H1 (cell line): ENCODE measurements at regions not wholly inside any gene's neighbourhood (a gene's known extent, or its start where the extent isn't known, plus 50 kb on each side); places are given as distances from the start of the nearest gene placed in this dataset.
A peak's percentile ranks its signal among the peaks of the same experiment; 100 is the strongest.

Experiments
- CTCF ChIA-PET: fragments of 300-600 bp; sonication (Branson Sonifier 250); formaldehyde crosslinking; loops from one replicate; lab custom pipeline; 2021; ENCODE audit not compliant: partially characterized antibody; lab: Charles Lee
- POLR2A ChIA-PET: fragments of 300-600 bp; sonication (Branson Sonifier 250); formaldehyde crosslinking; loops from one replicate; lab custom pipeline; 2021; ENCODE audit warnings: inconsistent platforms; ENCODE audit not compliant: partially characterized antibody; lab: Charles Lee
- DNase-seq, 2 experiments: peaks; one replicate each; pipeline versions ENCODE4 v3.0.0 to v3.0.0-alpha.2; 2010 to 2022; ENCODE audit warnings: low spot score in 2 of 2, low read depth in 1 of 2, mixed read lengths in 1 of 2
- FAIRE-seq: peaks from 2 replicates; lab custom pipeline; 2011; peaks lifted over from hg19 to GRCh38; lab: Jason Lieb, UNC
- H2AFZ ChIP-seq: 2 replicates; pipeline ENCODE4 v1.8.1; 2012; ENCODE audit warnings: low read length, inconsistent platforms
- H2AK5ac ChIP-seq: 2 replicates; pipeline ENCODE4 v1.6.1; 2013; ENCODE audit warnings: low read depth, low read length
- H2BK120ac ChIP-seq: replicated peaks from 2 replicates; pipeline ENCODE3; 2013; ENCODE audit warnings: low read depth, low read length, inconsistent platforms
- H2BK12ac ChIP-seq: 2 replicates; pipeline ENCODE4 v1.6.1; 2013; ENCODE audit warnings: low read depth, low read length
- H2BK15ac ChIP-seq: 2 replicates; pipeline ENCODE4 v1.6.1; 2013; ENCODE audit warnings: low read length
- H2BK20ac ChIP-seq: 2 replicates; pipeline ENCODE4 v1.6.1; 2013; ENCODE audit warnings: low read length
- H2BK5ac ChIP-seq: 2 replicates; pipeline ENCODE4 v1.6.1; 2013; ENCODE audit warnings: low read depth, low read length
- H3K14ac ChIP-seq: 2 replicates; pipeline ENCODE4 v1.6.1; 2013; ENCODE audit warnings: inconsistent platforms; ENCODE audit not compliant: insufficient read length
- H3K18ac ChIP-seq: 2 replicates; pipeline ENCODE4 v1.6.1; 2013; ENCODE audit warnings: low read length; ENCODE audit errors: extremely low read depth
- H3K23ac ChIP-seq: 2 replicates; pipeline ENCODE4 v1.6.1; 2013; ENCODE audit warnings: inconsistent platforms; ENCODE audit not compliant: insufficient read length
- H3K23me2 ChIP-seq: 2 replicates; pipeline ENCODE4 v1.6.1; 2013; ENCODE audit warnings: low read depth, low read length
- H3K27ac ChIP-seq: 2 replicates; pipeline ENCODE4 v1.6.1; 2011; ENCODE audit warnings: low read depth, low read length, inconsistent platforms
- H3K27me3 ChIP-seq, 4 experiments: replicated peaks in 1 of 4; 1 replicate in 1 of 4; 2 replicates in 3 of 4; pipeline versions ENCODE4 v1.6.1 to v1.8.1; 2011 to 2013; ENCODE audit warnings: low read length in 3 of 4, mild to moderate bottlenecking in 3 of 4, inconsistent platforms in 2 of 4, mixed read lengths in 2 of 4, moderate library complexity in 1 of 4; ENCODE audit not compliant: control insufficient read depth in 3 of 4, insufficient read depth in 3 of 4; ENCODE audit errors: extremely low read depth in 1 of 4
- H3K36me3 ChIP-seq, 4 experiments: 2 replicates each; pipeline versions ENCODE4 v1.6.1 to v1.8.1; 2011 to 2013; ENCODE audit warnings: mild to moderate bottlenecking in 4 of 4, low read length in 3 of 4, moderate library complexity in 2 of 4, control low read depth in 1 of 4, inconsistent platforms in 1 of 4; ENCODE audit not compliant: insufficient read depth in 4 of 4, control insufficient read depth in 2 of 4
- H3K4ac ChIP-seq: replicated peaks from 2 replicates; pipeline ENCODE3; 2013; ENCODE audit warnings: low read length, low read depth, mixed read lengths, inconsistent platforms; ENCODE audit not compliant: insufficient read length
- H3K4me1 ChIP-seq, 4 experiments: replicated peaks in 1 of 4; 1 replicate in 1 of 4; 2 replicates in 3 of 4; pipeline versions ENCODE4 v1.6.1 to v1.8.1; 2011 to 2013; ENCODE audit warnings: low read length in 3 of 4, inconsistent platforms in 2 of 4, mixed read lengths in 1 of 4; ENCODE audit not compliant: insufficient read depth in 4 of 4, control insufficient read depth in 3 of 4
- H3K4me2 ChIP-seq, 2 experiments: 2 replicates each; pipeline versions ENCODE4 v1.6.1 to v1.8.1; 2011 to 2013; ENCODE audit warnings: low read depth in 2 of 2, low read length in 2 of 2, control low read depth in 1 of 2, inconsistent platforms in 1 of 2, mild to moderate bottlenecking in 1 of 2; ENCODE audit not compliant: insufficient read depth in 1 of 2
- H3K4me3 ChIP-seq, 4 experiments: fragments of 200-600, 300-600 bp in 1 of 4; sonication (generic), shearing (Covaris generic), sonication (Bioruptor Twin) in 1 of 4; 2 replicates each; pipeline versions ENCODE4 v1.5.1 to v1.8.1; 2011 to 2016; ENCODE audit warnings: low read length in 4 of 4, low read depth in 3 of 4, control low read depth in 2 of 4, inconsistent platforms in 2 of 4, mild to moderate bottlenecking in 2 of 4, mixed read lengths in 1 of 4, moderate library complexity in 1 of 4; ENCODE audit not compliant: insufficient read depth in 2 of 4; ENCODE audit errors: extremely low read depth in 1 of 4
- H3K56ac ChIP-seq: replicated peaks from 2 replicates; pipeline ENCODE3; 2013; ENCODE audit warnings: low read depth, mild to moderate bottlenecking, mixed read lengths, low read length, inconsistent platforms; ENCODE audit not compliant: insufficient read length
- H3K79me1 ChIP-seq: 2 replicates; pipeline ENCODE4 v1.6.1; 2013; ENCODE audit warnings: low read depth, low read length, control low read depth
- H3K79me2 ChIP-seq, 2 experiments: 2 replicates each; pipeline versions ENCODE4 v1.6.1 to v1.8.1; 2012 to 2013; ENCODE audit warnings: low read length in 2 of 2, mild to moderate bottlenecking in 2 of 2, inconsistent platforms in 1 of 2; ENCODE audit not compliant: insufficient read depth in 2 of 2, control insufficient read depth in 1 of 2
- H3K9ac ChIP-seq, 4 experiments: replicated peaks in 1 of 4; 1 replicate in 1 of 4; 2 replicates in 3 of 4; pipeline versions ENCODE4 v1.6.1 to v1.8.1; 2011 to 2013; ENCODE audit warnings: low read depth in 3 of 4, low read length in 3 of 4, control low read depth in 2 of 4, mild to moderate bottlenecking in 2 of 4, moderate library complexity in 2 of 4, inconsistent platforms in 1 of 4; ENCODE audit errors: extremely low read depth in 1 of 4
- H3K9me3 ChIP-seq, 2 experiments: 2 replicates each; pipeline versions ENCODE4 v1.6.1 to v1.8.1; 2012 to 2013; ENCODE audit warnings: mild to moderate bottlenecking in 2 of 2, moderate library complexity in 2 of 2, control low read depth in 1 of 2, inconsistent platforms in 1 of 2, low read depth in 1 of 2, low read length in 1 of 2, mixed read lengths in 1 of 2; ENCODE audit not compliant: insufficient read depth in 2 of 2
- H4K20me1 ChIP-seq, 2 experiments: replicated peaks in 1 of 2; 2 replicates each; pipeline versions ENCODE3 to v1.8.1; 2011 to 2013; ENCODE audit warnings: inconsistent platforms in 2 of 2, low read length in 2 of 2, mild to moderate bottlenecking in 1 of 2; ENCODE audit not compliant: insufficient read depth in 2 of 2, control insufficient read depth in 1 of 2
- H4K5ac ChIP-seq: 2 replicates; pipeline ENCODE4 v1.6.1; 2013; ENCODE audit warnings: low read length, low read depth, mixed read lengths, inconsistent platforms; ENCODE audit not compliant: insufficient read length
- H4K8ac ChIP-seq: 2 replicates; pipeline ENCODE4 v1.8.0; 2013; ENCODE audit warnings: mild to moderate bottlenecking, moderate library complexity, low read length, inconsistent platforms; ENCODE audit not compliant: insufficient read depth; ENCODE audit errors: extremely low read depth
- H4K91ac ChIP-seq: replicated peaks from 2 replicates; pipeline ENCODE3; 2013; ENCODE audit warnings: low read length, mixed read lengths, inconsistent platforms; ENCODE audit not compliant: insufficient read length
- KDM1A ChIP-seq: fragments of 200-600, 300-600 bp; sonication (generic); IDR thresholded peaks from 2 replicates; pipeline ENCODE4 v1.7.1; 2016; ENCODE audit warnings: mild to moderate bottlenecking, low read length, borderline replicate concordance
- NANOG ChIP-seq: IDR thresholded peaks from 2 replicates; pipeline ENCODE4 v1.6.1; 2011; ENCODE audit warnings: low read length, low read depth, mild to moderate bottlenecking, inconsistent platforms; ENCODE audit not compliant: insufficient read depth, poor library complexity, severe bottlenecking
- WGBS, 2 experiments: shearing (Covaris generic) in 1 of 2; methylation state at CpG; one replicate each; pipeline versions ENCODE4 v1.1.6 to v1.1.7; 2013 to 2015; ENCODE audit warnings: low lambda C conversion rate in 2 of 2, mixed read lengths in 2 of 2, inconsistent platforms in 1 of 2, low coverage in 1 of 2, missing lambda C conversion rate in 1 of 2; ENCODE audit not compliant: insufficient replicate concordance in 2 of 2, insufficient coverage in 1 of 2, insufficient read length in 1 of 2; ENCODE audit errors: extremely low coverage in 1 of 2, missing lambda C conversion rate in 1 of 2; 5-methylcytosine and 5-hydroxymethylcytosine counted together

DNA sequence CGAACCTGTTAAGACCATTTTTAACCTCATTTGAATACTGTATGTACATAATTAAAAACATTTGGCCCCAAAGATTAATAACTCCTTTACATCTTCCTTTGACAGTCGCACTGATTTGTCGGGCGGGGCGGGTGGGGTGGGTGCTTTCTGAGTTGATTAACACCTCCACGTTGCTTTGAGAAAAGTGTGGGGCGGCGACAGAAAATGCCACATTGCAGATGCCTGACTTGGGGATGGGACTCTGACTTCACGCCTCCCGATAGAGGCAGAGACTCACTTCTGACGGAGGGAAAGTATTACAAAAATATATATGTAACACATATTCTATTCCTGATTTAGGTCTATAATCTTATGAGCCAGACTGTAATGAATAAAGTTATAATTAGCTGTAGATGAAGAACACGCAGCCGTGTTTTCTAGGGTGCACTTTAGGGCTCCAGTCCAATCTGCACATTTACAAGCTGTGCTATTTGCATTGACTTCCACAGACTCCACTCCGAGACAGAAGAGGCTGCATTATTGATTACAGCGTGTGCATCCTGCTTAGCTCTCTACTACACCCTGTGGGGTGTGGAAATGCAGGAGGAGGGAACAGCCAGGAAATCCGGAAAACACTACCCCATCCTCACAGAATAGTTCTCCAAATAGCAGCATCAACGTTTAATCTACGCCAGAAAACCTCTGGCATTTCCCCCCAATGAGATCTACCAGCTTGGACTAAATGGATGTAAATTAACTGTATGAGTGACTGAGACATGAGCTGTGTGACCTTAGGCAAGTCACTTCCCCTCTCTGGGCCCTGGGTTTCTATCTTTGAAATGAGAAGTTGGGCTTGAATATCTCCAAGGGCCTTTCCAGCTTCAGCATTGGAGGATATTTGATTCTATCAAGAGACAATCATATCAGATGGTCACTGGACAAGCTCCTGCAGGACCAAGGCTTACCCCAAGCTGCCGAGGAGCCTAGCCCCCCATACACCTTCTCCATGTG is 308.0 kb downstream of the RRAGC start:
- Histone ChIP-seq H3K36me3 (no peaks in the 10 kb centered on the region), H3K27ac (no peak overlapping the region), H3K4me2 (no peak overlapping the region), H3K4ac (no peak overlapping the region), H3K4me1 (no peaks in the 10 kb centered on the region; a peak in 1 of 7 replicates), H4K5ac (no peak overlapping the region), H3K79me1 (no peaks in the 10 kb centered on the region), H3K18ac (no peak overlapping the region), H3K14ac (no peak overlapping the region), H3K56ac (no peak overlapping the region), H2BK15ac (no peak overlapping the region), H4K20me1 (no peaks in the 10 kb centered on the region), H3K79me2 (no peaks in the 10 kb centered on the region), H3K9ac (no peak overlapping the region), H3K27me3 (no peaks in the 10 kb centered on the region; a peak in 1 of 7 replicates), H2AK5ac (no peak overlapping the region), H2BK20ac (no peak overlapping the region), H4K8ac (no peak overlapping the region), H2BK120ac (no peak overlapping the region), H3K4me3 (no peak overlapping the region), H4K91ac (no peak overlapping the region), H2BK5ac (no peak overlapping the region), H3K9me3 (no peaks in the 10 kb centered on the region), H2AFZ (no peak overlapping the region), H3K23ac (no peak overlapping the region), H2BK12ac (no peak overlapping the region), H3K23me2 (no peaks in the 10 kb centered on the region)
- TF ChIP-seq NANOG (no peak), KDM1A (0 out of 2 replicates have a peak, but pooled peaks have one; percentile 17)
- WGBS, 2 experiments = 86% methylated on average over 19 of the region's 19 CpGs; no CpG with 5 or more reads in 1 of the 2 experiments
- POLR2A ChIA-PET = no interaction called here
- CTCF ChIA-PET = interaction anchor here (0.5 to 0.7 kb wide), 2 partner anchors 470 to 525 kb away, joined by 3 read pairs; no protein-coding TSS in a partner anchor
- FAIRE-seq (no peak), DNase-seq (no peak)
